ENCODE measurements at regions not wholly inside any gene's neighbourhood (a gene's known extent, or its start where the extent isn't known, plus 50 kb on each side); places are given as distances from the start of the nearest gene placed in this dataset.

DNA sequence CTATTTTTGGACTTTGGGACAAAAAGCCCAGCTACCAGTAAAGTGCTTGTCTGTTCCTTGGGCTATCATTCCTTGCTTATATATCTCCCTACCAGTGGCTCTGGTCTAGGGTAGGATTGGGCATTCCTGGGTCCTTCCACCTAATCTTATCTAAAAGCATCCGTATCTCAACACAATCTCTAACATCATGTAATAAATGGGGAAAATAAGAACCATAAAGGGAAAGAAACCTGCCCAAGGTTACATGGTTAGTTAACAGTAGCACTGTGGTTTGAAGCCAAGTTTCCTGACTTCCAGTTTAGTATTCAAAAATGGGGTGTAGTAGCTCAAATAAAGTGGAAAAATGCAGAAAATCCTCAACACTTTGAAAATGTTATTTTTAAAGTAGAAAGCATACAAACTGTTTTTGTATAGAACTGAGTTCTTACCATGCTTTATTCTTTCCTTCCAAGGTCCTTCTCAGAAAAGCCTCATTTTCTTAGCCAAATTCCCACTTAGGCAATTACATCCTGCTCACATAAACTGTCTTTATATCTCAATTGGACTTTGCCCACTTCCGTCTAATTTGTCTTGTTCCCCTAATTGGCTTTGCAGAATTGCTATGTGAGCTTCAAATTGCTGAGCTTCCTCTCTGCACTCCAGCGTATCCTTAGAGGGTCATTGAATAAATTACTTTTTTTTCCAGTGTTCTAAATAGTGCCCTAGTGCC lies 273.1 kb upstream of the UBE2E3 start:
- TF ChIP-seq GATA2 (IDR thresholded peaks at IDR 0.05; ENCODE audit: low read depth, low read length) (no peak), GATA3 (IDR thresholded peaks at IDR 0.05; ENCODE audit: low read depth, low read length) (no peak)
